ENCODE measurements at regions not wholly inside any gene's neighbourhood (a gene's known extent, or its start where the extent isn't known, plus 50 kb on each side); places are given as distances from the start of the nearest gene placed in this dataset.

GRCh38 chr15:98304371-98304770 lies 343.9 kb downstream of the ARRDC4 start:
- no peak for TF ChIP-seq CTCF (IDR thresholded peaks at IDR 0.05)
- no peak for TF ChIP-seq POLR2A (IDR thresholded peaks at IDR 0.05)
